ENCODE measurements at regions not wholly inside any gene's neighbourhood (a gene's known extent, or its start where the extent isn't known, plus 50 kb on each side); places are given as distances from the start of the nearest gene placed in this dataset.

DNA sequence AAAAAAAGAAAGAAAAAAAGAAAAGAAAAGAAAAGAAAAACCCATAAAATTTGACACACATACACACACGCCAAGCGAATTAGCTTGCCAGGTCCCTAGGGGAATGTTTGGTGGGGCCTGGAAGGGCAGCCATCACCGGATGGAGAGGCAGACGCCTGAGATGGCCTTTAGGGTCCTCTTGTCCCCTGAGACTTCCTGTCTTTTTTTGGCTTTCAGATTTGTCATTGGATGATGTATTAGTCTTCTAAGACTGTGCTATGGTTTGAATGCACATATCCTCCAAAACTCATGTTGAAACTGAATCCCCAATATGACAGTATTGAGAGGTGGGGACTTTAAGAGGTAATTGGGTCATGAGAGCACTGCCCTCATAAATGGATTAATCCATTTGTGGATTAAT lies 211.8 kb downstream of the TOMM20 start:
- DNase-seq (ENCODE audit: low spot score) = no peak
- no peak for ATAC-seq (ENCODE audit: low FRiP score)
- TF ChIP-seq CTCF (IDR thresholded peaks at IDR 0.05) = no peak

DNA sequence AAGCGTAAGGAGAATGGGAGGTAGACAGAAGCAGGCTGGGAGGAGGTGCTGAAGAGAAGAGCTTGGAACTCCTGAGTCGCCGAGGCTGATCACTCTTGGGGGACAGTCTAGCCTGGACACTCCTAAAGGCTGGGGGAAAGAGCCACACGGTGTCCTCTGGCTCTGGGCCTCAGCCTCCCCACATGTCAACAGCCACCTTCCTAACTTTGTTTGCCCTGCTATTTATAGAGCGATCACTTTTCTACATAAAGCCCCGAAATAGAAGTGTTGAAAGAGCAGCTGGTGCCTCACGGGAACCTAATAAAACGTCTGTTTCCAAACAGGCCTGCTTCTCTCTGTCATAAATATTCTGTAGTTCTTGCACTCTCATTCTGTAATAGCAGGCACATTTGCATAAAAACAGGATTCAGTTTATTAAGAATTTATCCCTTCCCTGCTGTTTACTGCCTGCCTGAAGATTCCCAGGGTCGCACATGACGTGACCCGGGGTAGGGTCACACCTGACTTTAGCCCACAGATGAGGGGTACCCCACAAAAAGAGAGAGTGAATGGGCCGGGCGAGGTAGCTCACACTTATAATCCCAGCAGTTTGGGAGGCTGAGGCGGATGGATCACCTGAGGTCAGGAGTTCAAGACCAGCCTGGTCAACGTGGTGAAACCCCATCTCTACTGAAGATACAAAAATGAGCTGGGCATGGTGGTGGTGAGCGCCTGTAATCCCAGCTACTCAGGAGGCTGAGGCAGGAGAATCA lies 212.5 kb downstream of the TOMM20 start:
- TF ChIP-seq CTCF (IDR thresholded peaks at IDR 0.05) = no peak
- ATAC-seq (ENCODE audit: low FRiP score) (no peak), DNase-seq (ENCODE audit: low spot score) (no peak)

DNA sequence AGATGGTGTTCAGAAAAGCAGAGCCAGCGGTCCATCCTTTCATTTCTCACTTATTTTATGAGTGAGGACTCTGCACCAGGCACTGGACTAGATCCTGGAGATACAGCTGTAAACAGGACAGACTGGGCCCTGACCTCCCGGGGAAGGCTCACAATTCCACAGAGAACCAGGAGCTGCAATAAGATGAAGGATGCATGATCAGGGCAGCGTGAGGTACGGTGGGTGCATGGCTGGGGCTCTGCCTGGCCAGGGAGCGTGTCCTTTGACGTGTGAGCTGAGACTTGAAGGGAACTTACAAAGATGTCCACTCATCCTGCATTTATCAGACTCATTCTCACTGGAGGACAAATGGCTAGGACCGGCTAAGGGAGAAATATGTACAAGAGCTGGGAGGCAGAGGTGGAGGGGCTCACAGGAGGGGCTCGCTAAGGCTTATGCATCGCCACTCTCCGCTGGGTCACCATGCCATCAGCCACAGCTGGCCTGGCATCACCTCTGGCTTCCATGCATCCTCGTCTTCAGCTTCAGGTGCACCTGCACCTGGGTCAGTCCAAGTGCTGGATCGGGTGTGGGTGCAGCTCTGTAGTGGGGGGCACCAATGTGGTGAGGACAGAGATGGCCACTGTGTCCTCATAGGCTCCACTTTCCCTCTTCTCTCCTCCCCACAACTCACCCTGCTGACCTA lies 213.9 kb downstream of the TOMM20 start:
- DNase-seq (ENCODE audit: low spot score) = no peak
- no peak for ATAC-seq (ENCODE audit: low FRiP score)
- TF ChIP-seq CTCF (IDR thresholded peaks at IDR 0.05) = no peak

DNA sequence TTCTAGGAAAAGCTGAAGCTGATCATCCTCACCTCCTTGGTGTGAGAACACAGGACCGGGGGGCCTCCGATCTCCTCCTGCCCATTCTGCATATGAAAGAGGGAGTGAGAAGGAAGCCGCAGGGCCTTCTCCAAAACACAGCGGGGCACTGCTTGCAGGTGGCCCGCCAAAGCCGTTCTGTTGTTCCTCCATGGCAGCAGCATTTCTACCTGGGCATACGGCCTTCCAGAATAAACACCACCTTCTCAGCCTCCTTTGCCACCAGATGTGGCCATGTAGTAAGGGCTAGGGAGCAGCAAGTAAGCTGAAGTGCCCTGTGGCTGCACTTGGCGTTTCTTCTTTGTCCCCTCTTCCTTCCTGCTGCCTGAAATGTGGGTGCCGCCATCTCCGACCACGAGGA lies 214.9 kb downstream of the TOMM20 start:
- DNase-seq (ENCODE audit: low spot score) (no peak), ATAC-seq (ENCODE audit: low FRiP score) (no peak)
- TF ChIP-seq CTCF (IDR thresholded peaks at IDR 0.05) = no peak

DNA sequence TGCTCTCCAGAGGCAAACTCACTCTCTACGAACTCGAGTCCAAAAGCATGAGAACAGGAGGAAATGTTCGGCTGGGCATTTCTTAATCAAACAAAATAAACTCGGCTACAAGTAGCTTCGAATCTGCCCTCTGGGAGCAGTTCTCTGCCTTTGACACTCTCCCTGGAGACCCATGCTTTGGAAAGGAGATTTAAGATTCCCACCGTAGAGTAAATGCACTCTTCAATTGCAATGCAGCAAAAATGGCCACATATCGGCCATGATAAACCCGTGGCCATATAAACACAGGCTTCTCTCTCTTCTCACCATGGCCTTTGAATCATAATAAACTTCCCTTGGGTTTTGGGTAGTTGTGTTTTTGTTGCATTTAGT lies 215.4 kb downstream of the TOMM20 start:
- no peak for TF ChIP-seq CTCF (IDR thresholded peaks at IDR 0.05)
- ATAC-seq (ENCODE audit: low FRiP score) = no peak
- DNase-seq (ENCODE audit: low spot score) = no peak

DNA sequence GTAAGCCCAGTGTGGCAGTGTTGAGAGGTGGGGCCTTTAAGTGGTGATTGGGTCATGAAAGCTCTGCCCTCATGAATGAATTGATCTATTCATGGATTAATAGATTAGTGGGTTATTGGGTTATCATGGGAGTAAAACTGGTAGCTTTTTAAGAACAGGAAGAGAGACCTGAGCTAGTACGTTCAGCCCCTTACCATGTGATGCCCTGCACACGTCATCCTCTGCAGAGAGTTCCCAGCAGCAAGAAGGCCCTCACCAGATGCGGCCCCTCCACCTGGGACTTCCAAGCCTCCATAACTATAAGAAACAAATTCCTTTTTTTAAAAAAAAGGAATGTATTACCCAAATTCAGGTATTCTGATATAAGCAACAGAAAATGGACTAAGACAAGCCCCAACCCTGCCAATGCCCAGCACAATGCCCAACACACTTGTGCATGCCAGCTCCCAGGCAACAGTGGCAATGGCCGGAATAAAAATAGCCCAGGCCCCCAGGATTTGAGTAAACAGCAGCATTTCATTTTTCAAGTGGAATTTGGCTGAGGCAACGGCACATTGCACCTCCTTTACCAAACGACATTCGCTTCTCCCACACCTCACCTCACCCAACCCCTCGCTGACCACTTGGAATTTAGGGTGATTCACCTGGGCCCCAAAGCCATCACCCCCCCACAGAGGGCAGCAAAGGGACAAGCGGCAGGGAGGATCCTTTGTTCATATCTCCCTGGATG lies 215.9 kb downstream of the TOMM20 start:
- ATAC-seq (ENCODE audit: low FRiP score) = no peak
- no peak for DNase-seq (ENCODE audit: low spot score)

More for the DNA sequence above, 215.9 kb downstream of the TOMM20 start:
- no peak for TF ChIP-seq CTCF (IDR thresholded peaks at IDR 0.05)
